ENCODE measurements at regions not wholly inside any gene's neighbourhood (a gene's known extent, or its start where the extent isn't known, plus 50 kb on each side); places are given as distances from the start of the nearest gene placed in this dataset.

- H3K36me3 ChIP-seq (ENCODE audit: control insufficient read depth, insufficient read depth, low read length), result no peaks in the 10 kb centered on the region
- DNase-seq (ENCODE audit: low read depth, low spot score), result no peak
- no peak overlapping the region for H3K27ac ChIP-seq (ENCODE audit: low read length)
- no peaks in the 10 kb centered on the region for H3K27me3 ChIP-seq (ENCODE audit: control insufficient read depth, insufficient read depth, low read length)
- H3K9me3 ChIP-seq (ENCODE audit: control insufficient read depth, insufficient read depth, low read length), result no peaks in the 10 kb centered on the region
- no peak overlapping the region for H3K4me3 ChIP-seq (ENCODE audit: low read length)
- peaks cover 2% of the 10 kb centered on the region; the same call in 1 of the 2 replicates for H3K4me1 ChIP-seq (ENCODE audit: control insufficient read depth, insufficient read depth, low read length)
- WGBS (ENCODE audit: insufficient coverage, insufficient read length), result no CpG with 5 or more reads among the region's 2 CpGs
These were observed 103.0 kb upstream of the MAML3 start for GRCh38 chr4:140256941-140257340.

- WGBS (ENCODE audit: insufficient coverage, insufficient read length), result no CpG with 5 or more reads among the region's 2 CpGs
- no peaks in the 10 kb centered on the region for H3K9me3 ChIP-seq (ENCODE audit: control insufficient read depth, insufficient read depth, low read length)
- no peak overlapping the region for H3K27ac ChIP-seq (ENCODE audit: low read length)
- H3K4me1 ChIP-seq (ENCODE audit: control insufficient read depth, insufficient read depth, low read length), result peaks cover 4% of the 10 kb centered on the region; the same call in 1 of the 2 replicates
- no peaks in the 10 kb centered on the region for H3K36me3 ChIP-seq (ENCODE audit: control insufficient read depth, insufficient read depth, low read length)
- DNase-seq (ENCODE audit: low read depth, low spot score), result no peak
- no peak overlapping the region for H3K4me3 ChIP-seq (ENCODE audit: low read length)
- no peaks in the 10 kb centered on the region for H3K27me3 ChIP-seq (ENCODE audit: control insufficient read depth, insufficient read depth, low read length)
These were observed 102.4 kb upstream of the MAML3 start for GRCh38 chr4:140256335-140256734.

GRCh38 chr4:140255927-140256326, 101.9 kb upstream of the MAML3 start:
- Histone ChIP-seq H3K36me3 (ENCODE audit: control insufficient read depth, insufficient read depth, low read length) (no peaks in the 10 kb centered on the region), H3K4me1 (ENCODE audit: control insufficient read depth, insufficient read depth, low read length) (peaks cover 4% of the 10 kb centered on the region; the same call in 1 of the 2 replicates), H3K4me3 (ENCODE audit: low read length) (no peak overlapping the region), H3K9me3 (ENCODE audit: control insufficient read depth, insufficient read depth, low read length) (no peaks in the 10 kb centered on the region), H3K27ac (ENCODE audit: low read length) (no peak overlapping the region), H3K27me3 (ENCODE audit: control insufficient read depth, insufficient read depth, low read length) (no peaks in the 10 kb centered on the region)
- no CpG with 5 or more reads among the region's 1 CpG for WGBS (ENCODE audit: insufficient coverage, insufficient read length)
- DNase-seq (ENCODE audit: low read depth, low spot score), result no peak

- no peak for DNase-seq (ENCODE audit: low read depth, low spot score)
- Histone ChIP-seq H3K27ac (ENCODE audit: low read length) (no peak overlapping the region), H3K4me1 (ENCODE audit: control insufficient read depth, insufficient read depth, low read length) (peaks cover 4% of the 10 kb centered on the region; the same call in 1 of the 2 replicates), H3K4me3 (ENCODE audit: low read length) (no peak overlapping the region), H3K36me3 (ENCODE audit: control insufficient read depth, insufficient read depth, low read length) (no peaks in the 10 kb centered on the region), H3K27me3 (ENCODE audit: control insufficient read depth, insufficient read depth, low read length) (no peaks in the 10 kb centered on the region), H3K9me3 (ENCODE audit: control insufficient read depth, insufficient read depth, low read length) (no peaks in the 10 kb centered on the region)
- WGBS (ENCODE audit: insufficient coverage, insufficient read length), result no CpG with 5 or more reads among the region's 5 CpGs
These were observed 101.5 kb upstream of the MAML3 start for GRCh38 chr4:140255467-140255866.

GRCh38 chr4:140254651-140255299, 100.8 kb upstream of the MAML3 start:
- no peak overlapping the region for H3K27ac ChIP-seq (ENCODE audit: low read length)
- no peaks in the 10 kb centered on the region for H3K36me3 ChIP-seq (ENCODE audit: control insufficient read depth, insufficient read depth, low read length)
- no CpG with 5 or more reads among the region's 2 CpGs for WGBS (ENCODE audit: insufficient coverage, insufficient read length)
- no peaks in the 10 kb centered on the region for H3K9me3 ChIP-seq (ENCODE audit: control insufficient read depth, insufficient read depth, low read length)
- no peaks in the 10 kb centered on the region for H3K27me3 ChIP-seq (ENCODE audit: control insufficient read depth, insufficient read depth, low read length)
- peaks cover 4% of the 10 kb centered on the region; the same call in 1 of the 2 replicates for H3K4me1 ChIP-seq (ENCODE audit: control insufficient read depth, insufficient read depth, low read length)
- H3K4me3 ChIP-seq (ENCODE audit: low read length), result no peak overlapping the region
- DNase-seq (ENCODE audit: low read depth, low spot score), result no peak

- H3K27me3 ChIP-seq (ENCODE audit: control insufficient read depth, insufficient read depth, low read length), result no peaks in the 10 kb centered on the region
- no peak overlapping the region for H3K4me3 ChIP-seq (ENCODE audit: low read length)
- no peaks in the 10 kb centered on the region for H3K9me3 ChIP-seq (ENCODE audit: control insufficient read depth, insufficient read depth, low read length)
- H3K36me3 ChIP-seq (ENCODE audit: control insufficient read depth, insufficient read depth, low read length), result no peaks in the 10 kb centered on the region
- H3K27ac ChIP-seq (ENCODE audit: low read length), result no peak overlapping the region
- peaks cover 4% of the 10 kb centered on the region; the same call in 1 of the 2 replicates for H3K4me1 ChIP-seq (ENCODE audit: control insufficient read depth, insufficient read depth, low read length)
- no peak for DNase-seq (ENCODE audit: low read depth, low spot score)
- WGBS (ENCODE audit: insufficient coverage, insufficient read length), result no CpG with 5 or more reads among the region's 8 CpGs
These were observed 99.6 kb upstream of the MAML3 start for GRCh38 chr4:140253556-140254027.

- no peak for DNase-seq (ENCODE audit: low read depth, low spot score)
- no peak overlapping the region for H3K27ac ChIP-seq (ENCODE audit: low read length)
- no peaks in the 10 kb centered on the region for H3K9me3 ChIP-seq (ENCODE audit: control insufficient read depth, insufficient read depth, low read length)
- H3K4me3 ChIP-seq (ENCODE audit: low read length), result peak overlapping the region; percentile 49; the same call in 1 of the 2 replicates
- no peaks in the 10 kb centered on the region for H3K36me3 ChIP-seq (ENCODE audit: control insufficient read depth, insufficient read depth, low read length)
- H3K4me1 ChIP-seq (ENCODE audit: control insufficient read depth, insufficient read depth, low read length), result peaks cover 4% of the 10 kb centered on the region; the same call in 1 of the 2 replicates
- no CpG with 5 or more reads among the region's 72 CpGs for WGBS (ENCODE audit: insufficient coverage, insufficient read length)
- no peaks in the 10 kb centered on the region for H3K27me3 ChIP-seq (ENCODE audit: control insufficient read depth, insufficient read depth, low read length)
These were observed 99.0 kb upstream of the MAML3 start for GRCh38 chr4:140252742-140253555.

- Histone ChIP-seq H3K36me3 (ENCODE audit: control insufficient read depth, insufficient read depth, low read length) (no peaks in the 10 kb centered on the region), H3K4me3 (ENCODE audit: low read length) (peak overlapping the region; percentile 49; the same call in 1 of the 2 replicates), H3K27ac (ENCODE audit: low read length) (no peak overlapping the region), H3K4me1 (ENCODE audit: control insufficient read depth, insufficient read depth, low read length) (peaks cover 4% of the 10 kb centered on the region; the same call in 1 of the 2 replicates), H3K9me3 (ENCODE audit: control insufficient read depth, insufficient read depth, low read length) (no peaks in the 10 kb centered on the region), H3K27me3 (ENCODE audit: control insufficient read depth, insufficient read depth, low read length) (no peaks in the 10 kb centered on the region)
- DNase-seq (ENCODE audit: low read depth, low spot score), result no peak
- no CpG with 5 or more reads among the region's 19 CpGs for WGBS (ENCODE audit: insufficient coverage, insufficient read length)
These were observed 98.3 kb upstream of the MAML3 start for GRCh38 chr4:140252141-140252741.

GRCh38 chr4:140251571-140251970, 97.6 kb upstream of the MAML3 start:
- H3K27me3 ChIP-seq (ENCODE audit: control insufficient read depth, insufficient read depth, low read length), result no peaks in the 10 kb centered on the region
- no peak overlapping the region for H3K27ac ChIP-seq (ENCODE audit: low read length)
- H3K36me3 ChIP-seq (ENCODE audit: control insufficient read depth, insufficient read depth, low read length), result no peaks in the 10 kb centered on the region
- DNase-seq (ENCODE audit: low read depth, low spot score), result no peak
- 0 out of 2 replicates have a peak, but pooled peaks cover 2% of the 10 kb centered on the region for H3K4me1 ChIP-seq (ENCODE audit: control insufficient read depth, insufficient read depth, low read length)
- H3K9me3 ChIP-seq (ENCODE audit: control insufficient read depth, insufficient read depth, low read length), result no peaks in the 10 kb centered on the region
- no CpG with 5 or more reads among the region's 5 CpGs for WGBS (ENCODE audit: insufficient coverage, insufficient read length)
- no peak overlapping the region for H3K4me3 ChIP-seq (ENCODE audit: low read length)

- Histone ChIP-seq H3K9me3 (ENCODE audit: control insufficient read depth, insufficient read depth, low read length) (no peaks in the 10 kb centered on the region), H3K27ac (ENCODE audit: low read length) (no peak overlapping the region), H3K36me3 (ENCODE audit: control insufficient read depth, insufficient read depth, low read length) (no peaks in the 10 kb centered on the region), H3K27me3 (ENCODE audit: control insufficient read depth, insufficient read depth, low read length) (no peaks in the 10 kb centered on the region), H3K4me1 (ENCODE audit: control insufficient read depth, insufficient read depth, low read length) (0 out of 2 replicates have a peak, but pooled peaks cover 2% of the 10 kb centered on the region), H3K4me3 (ENCODE audit: low read length) (no peak overlapping the region)
- no peak for DNase-seq (ENCODE audit: low read depth, low spot score)
- no CpG with 5 or more reads among the region's 4 CpGs for WGBS (ENCODE audit: insufficient coverage, insufficient read length)
These were observed 97.1 kb upstream of the MAML3 start for GRCh38 chr4:140250989-140251552.

All from iPS DF 6.9 (cell line).